Naive thymus-derived CD4-positive, alpha-beta T cell (primary cell): ENCODE measurements at regions not wholly inside any gene's neighbourhood (a gene's known extent, or its start where the extent isn't known, plus 50 kb on each side); places are given as distances from the start of the nearest gene placed in this dataset.

Experiments used
- ATAC-seq: fragments of 150-1000 bp; cut with Tn5 transposase; 2 replicates; pipeline ENCODE4 v1.10.0; 2021; ENCODE audit warnings: mild to moderate bottlenecking, moderate library complexity
- CTCF ChIA-PET: fragments of 350-600 bp; sonication (Branson Sonifier 250); formaldehyde crosslinking; loops from one replicate; lab custom pipeline; 2021; ENCODE audit warnings: antibody characterized with exemption; lab: Charles Lee
- POLR2A ChIA-PET: fragments of 350-600 bp; sonication (Branson Sonifier 250); formaldehyde crosslinking; loops from one replicate; lab custom pipeline; 2021; ENCODE audit warnings: antibody characterized with exemption, inconsistent platforms; lab: Charles Lee
- DNase-seq, 9 donors: peaks; one replicate each; pipeline versions ENCODE4 v3.0.0 to v3.0.0-alpha.2; 2020 to 2022; ENCODE audit warnings: mixed read lengths in 1 of 9
- H3K27ac ChIP-seq: one replicate; pipeline ENCODE4 v1.7.0; 2013; ENCODE audit warnings: mild to moderate bottlenecking, low read depth, low read length, moderate library complexity
- H3K27me3 ChIP-seq, 2 donors: one replicate each; pipeline ENCODE4 v1.7.0; 2013; ENCODE audit warnings: low read length in 2 of 2, mild to moderate bottlenecking in 2 of 2, moderate library complexity in 2 of 2; ENCODE audit not compliant: control insufficient read depth in 2 of 2, insufficient read depth in 2 of 2
- H3K36me3 ChIP-seq, 3 experiments: 1 replicate in 2 of 3; 2 replicates in 1 of 3; pipeline ENCODE4 v1.7.0; 2013; ENCODE audit warnings: low read length in 3 of 3, mild to moderate bottlenecking in 3 of 3, moderate library complexity in 1 of 3; ENCODE audit not compliant: insufficient read depth in 3 of 3, control insufficient read depth in 2 of 3
- H3K4me1 ChIP-seq, 2 donors: one replicate each; pipeline ENCODE4 v1.7.0; 2013; ENCODE audit warnings: low read length in 2 of 2, mild to moderate bottlenecking in 2 of 2, moderate library complexity in 1 of 2; ENCODE audit not compliant: control insufficient read depth in 2 of 2, insufficient read depth in 2 of 2
- H3K4me3 ChIP-seq: 2 replicates; pipeline ENCODE4 v1.7.0; 2013; ENCODE audit warnings: mild to moderate bottlenecking, low read length
- H3K9me3 ChIP-seq, 3 experiments: 1 replicate in 2 of 3; 2 replicates in 1 of 3; pipeline ENCODE4 v1.7.0; 2013; ENCODE audit warnings: low read length in 3 of 3; ENCODE audit not compliant: control insufficient read depth in 2 of 3
- H3K27ac Mint-ChIP-seq, 9 donors: one replicate each; pipeline ENCODE4 v1.8.0; 2020 to 2022; ENCODE audit warnings: mixed read lengths in 9 of 9, mild to moderate bottlenecking in 8 of 9, moderate library complexity in 5 of 9, inconsistent platforms in 2 of 9
- H3K27me3 Mint-ChIP-seq, 5 donors: one replicate each; pipeline ENCODE4 v1.8.0; 2021 to 2022; ENCODE audit warnings: mixed read lengths in 5 of 5, mild to moderate bottlenecking in 1 of 5
- H3K36me3 Mint-ChIP-seq, 5 donors: one replicate each; pipeline ENCODE4 v1.8.0; 2020 to 2022; ENCODE audit warnings: mixed read lengths in 5 of 5, mild to moderate bottlenecking in 3 of 5, inconsistent platforms in 1 of 5
- H3K4me1 Mint-ChIP-seq, 7 donors: one replicate each; pipeline ENCODE4 v1.8.0; 2020 to 2022; ENCODE audit warnings: mixed read lengths in 7 of 7, mild to moderate bottlenecking in 3 of 7, inconsistent platforms in 1 of 7
- H3K4me3 Mint-ChIP-seq, 10 donors: one replicate each; pipeline ENCODE4 v1.8.0; 2020 to 2022; ENCODE audit warnings: mild to moderate bottlenecking in 10 of 10, mixed read lengths in 10 of 10, moderate library complexity in 6 of 10, inconsistent platforms in 2 of 10
- H3K9me3 Mint-ChIP-seq, 11 donors: one replicate each; pipeline ENCODE4 v1.8.0; 2020 to 2022; ENCODE audit warnings: mixed read lengths in 11 of 11, mild to moderate bottlenecking in 4 of 11, inconsistent platforms in 1 of 11, moderate library complexity in 1 of 11
- intact Hi-C, 2 donors: fragments of 100-400 bp; cut with micrococcal nuclease; formaldehyde crosslinking; loops; one replicate each; pipeline ENCODE4 v1.15.1; 2023

GRCh38 chr10:36157486-36157885, 515.4 kb upstream of the FZD8 start:
- no peaks in the 10 kb centered on the region for H3K27me3 ChIP-seq
- no peaks in the 10 kb centered on the region for H3K36me3 Mint-ChIP-seq
- ATAC-seq, result no peak

GRCh38 chr10:36148207-36148606, 506.1 kb upstream of the FZD8 start:
- Histone ChIP-seq H3K27me3 (no peaks in the 10 kb centered on the region), H3K9me3 (no peaks in the 10 kb centered on the region), H3K4me1 (no peaks in the 10 kb centered on the region), H3K36me3 (no peaks in the 10 kb centered on the region), H3K27ac (no peak overlapping the region), H3K4me3 (no peak overlapping the region)
- ATAC-seq (no peak), DNase-seq (no peak)
- no peak overlapping the region for H3K27ac Mint-ChIP-seq
- ChIA-PET POLR2A (no interaction called here), CTCF (interaction anchor here (0.6 kb wide), 1 partner anchor 126 kb away, joined by 3 read pairs; no protein-coding TSS in a partner anchor)
- H3K9me3 Mint-ChIP-seq, result peaks cover 3 to 22% (median 6%) of the 10 kb centered on the region in 11 donors
- H3K4me3 Mint-ChIP-seq, result no peak overlapping the region
- intact Hi-C loops, result no loop called here
- H3K36me3 Mint-ChIP-seq, result no peaks in the 10 kb centered on the region
- no peaks in the 10 kb centered on the region for H3K27me3 Mint-ChIP-seq
- H3K4me1 Mint-ChIP-seq, result no peaks in the 10 kb centered on the region

More at GRCh38 chr10:36157486-36157885, 515.4 kb upstream of the FZD8 start:
- Histone ChIP-seq H3K27ac (no peak overlapping the region), H3K4me3 (no peak overlapping the region), H3K4me1 (no peaks in the 10 kb centered on the region), H3K9me3 (no peaks in the 10 kb centered on the region), H3K36me3 (no peaks in the 10 kb centered on the region)
- Mint-ChIP-seq H3K4me1 (no peaks in the 10 kb centered on the region), H3K4me3 (no peak overlapping the region), H3K27me3 (no peaks in the 10 kb centered on the region), H3K9me3 (peaks cover 0 to 7% (median 1%) of the 10 kb centered on the region in 11 donors), H3K27ac (no peak overlapping the region)
- no peak for DNase-seq
- ChIA-PET POLR2A (no interaction called here), CTCF (no interaction called here)
- intact Hi-C loops, result no loop called here

GRCh38 chr10:36147529-36147928, 505.4 kb upstream of the FZD8 start:
- Histone ChIP-seq H3K4me3 (no peak overlapping the region), H3K9me3 (no peaks in the 10 kb centered on the region), H3K27me3 (no peaks in the 10 kb centered on the region), H3K36me3 (no peaks in the 10 kb centered on the region), H3K4me1 (no peaks in the 10 kb centered on the region), H3K27ac (no peak overlapping the region)
- POLR2A ChIA-PET, result no interaction called here
- intact Hi-C loops, result no loop called here
- Mint-ChIP-seq H3K4me1 (no peaks in the 10 kb centered on the region), H3K36me3 (peaks cover 0 to under 1% (median 0%) of the 10 kb centered on the region in 5 donors), H3K27ac (no peak overlapping the region), H3K4me3 (no peak overlapping the region), H3K9me3 (peaks cover 3 to 22% (median 6%) of the 10 kb centered on the region in 11 donors), H3K27me3 (no peaks in the 10 kb centered on the region)
- DNase-seq (no peak), ATAC-seq (no peak)
- CTCF ChIA-PET, result no interaction called here

GRCh38 chr10:36141856-36142560, 499.9 kb upstream of the FZD8 start:
- Mint-ChIP-seq H3K27me3 (no peaks in the 10 kb centered on the region), H3K9me3 (peaks cover 0 to 21% (median 6%) of the 10 kb centered on the region in 11 donors)

GRCh38 chr10:36129051-36129450, 487.0 kb upstream of the FZD8 start:
- Mint-ChIP-seq H3K36me3 (no peaks in the 10 kb centered on the region), H3K9me3 (peaks cover 0 to 20% (median 4%) of the 10 kb centered on the region in 11 donors), H3K4me1 (no peaks in the 10 kb centered on the region), H3K27me3 (no peaks in the 10 kb centered on the region), H3K27ac (no peak overlapping the region), H3K4me3 (no peak overlapping the region)
- no peaks in the 10 kb centered on the region for H3K27me3 ChIP-seq
- CTCF ChIA-PET, result no interaction called here
- no peak overlapping the region for H3K27ac ChIP-seq
- H3K4me3 ChIP-seq, result no peak overlapping the region
- no peak for DNase-seq
- no peaks in the 10 kb centered on the region for H3K36me3 ChIP-seq
- POLR2A ChIA-PET, result no interaction called here
- intact Hi-C loops, result no loop called here
- no peaks in the 10 kb centered on the region for H3K4me1 ChIP-seq
- no peaks in the 10 kb centered on the region for H3K9me3 ChIP-seq
- ATAC-seq, result no peak

More at GRCh38 chr10:36141856-36142560, 499.9 kb upstream of the FZD8 start:
- intact Hi-C loops, result no loop called here
- no peaks in the 10 kb centered on the region for H3K4me1 ChIP-seq
- DNase-seq (no peak), ATAC-seq (no peak)
- H3K36me3 ChIP-seq, result no peaks in the 10 kb centered on the region
- H3K27ac ChIP-seq, result no peak overlapping the region
- H3K9me3 ChIP-seq, result peaks cover 0 to under 1% (median 0%) of the 10 kb centered on the region in 3 experiments
- Mint-ChIP-seq H3K4me1 (no peaks in the 10 kb centered on the region), H3K36me3 (peaks cover 0 to 6% (median 0%) of the 10 kb centered on the region in 5 donors), H3K4me3 (no peak overlapping the region), H3K27ac (no peak overlapping the region)
- ChIA-PET POLR2A (no interaction called here), CTCF (no interaction called here)
- H3K4me3 ChIP-seq, result no peak overlapping the region
- no peaks in the 10 kb centered on the region for H3K27me3 ChIP-seq

- Histone ChIP-seq H3K9me3 (no peaks in the 10 kb centered on the region), H3K27me3 (no peaks in the 10 kb centered on the region), H3K4me3 (no peak overlapping the region), H3K27ac (no peak overlapping the region), H3K4me1 (no peaks in the 10 kb centered on the region), H3K36me3 (no peaks in the 10 kb centered on the region)
- Mint-ChIP-seq H3K4me3 (no peak overlapping the region), H3K27ac (no peak overlapping the region), H3K4me1 (no peaks in the 10 kb centered on the region), H3K27me3 (no peaks in the 10 kb centered on the region), H3K9me3 (peaks cover 0 to 24% (median 9%) of the 10 kb centered on the region in 11 donors), H3K36me3 (no peaks in the 10 kb centered on the region)
- ATAC-seq (no peak), DNase-seq (no peak)
- intact Hi-C loops, result no loop called here
- ChIA-PET CTCF (no interaction called here), POLR2A (no interaction called here)
These were observed 484.0 kb upstream of the FZD8 start for GRCh38 chr10:36126076-36126475.

GRCh38 chr10:36119455-36119854, 477.4 kb upstream of the FZD8 start:
- Histone ChIP-seq H3K4me1 (no peaks in the 10 kb centered on the region), H3K4me3 (no peak overlapping the region), H3K27ac (no peak overlapping the region), H3K27me3 (no peaks in the 10 kb centered on the region), H3K9me3 (no peaks in the 10 kb centered on the region), H3K36me3 (no peaks in the 10 kb centered on the region)
- no peak for DNase-seq
- Mint-ChIP-seq H3K4me1 (no peaks in the 10 kb centered on the region), H3K36me3 (no peaks in the 10 kb centered on the region), H3K4me3 (no peak overlapping the region), H3K9me3 (peaks cover 0 to 26% (median 7%) of the 10 kb centered on the region in 11 donors), H3K27me3 (no peaks in the 10 kb centered on the region), H3K27ac (no peak overlapping the region)
- POLR2A ChIA-PET, result no interaction called here
- ATAC-seq, result no peak
- intact Hi-C loops, result no loop called here
- CTCF ChIA-PET, result no interaction called here
